BE2C (cell line): ENCODE measurements at regions not wholly inside any gene's neighbourhood (a gene's known extent, or its start where the extent isn't known, plus 50 kb on each side); places are given as distances from the start of the nearest gene placed in this dataset.

Experiments used
- DNase-seq: peaks from one replicate; pipeline ENCODE4 v3.0.0-alpha.2; 2020
- H3K27me3 ChIP-seq: fragments of 250-450 bp; sonication (Bioruptor Pico); 2 replicates; pipeline ENCODE4 v1.5.1; 2020; ENCODE audit warnings: mild to moderate bottlenecking
- H3K36me3 ChIP-seq: fragments of 250-450 bp; sonication (Bioruptor Pico); 2 replicates; pipeline ENCODE4 v1.5.1; 2020; ENCODE audit warnings: mild to moderate bottlenecking
- H3K4me1 ChIP-seq: fragments of 250-450 bp; sonication (Bioruptor Pico); 2 replicates; pipeline ENCODE4 v1.5.1; 2020
- H3K4me3 ChIP-seq: 2 replicates; pipeline ENCODE4 v1.5.1; 2011; ENCODE audit warnings: low read depth, low read length
- H3K9me3 ChIP-seq: fragments of 250-450 bp; sonication (Bioruptor Pico); 2 replicates; pipeline ENCODE4 v1.5.1; 2020
- CTCF ChIP-seq: IDR thresholded peaks from 2 replicates; pipeline ENCODE4 v1.5.1; 2012; ENCODE audit warnings: mild to moderate bottlenecking, low read depth, low read length

- no peak for DNase-seq
- no peak for TF ChIP-seq CTCF
- Histone ChIP-seq H3K4me1 (no peaks in the 10 kb centered on the region), H3K9me3 (no peaks in the 10 kb centered on the region), H3K4me3 (no peak overlapping the region), H3K36me3 (no peaks in the 10 kb centered on the region), H3K27me3 (no peaks in the 10 kb centered on the region)
Observed at GRCh38 chr12:34203866-34204620, 181.7 kb downstream of the ALG10 start.

GRCh38 chr12:34204830-34205285 is 182.6 kb downstream of the ALG10 start:
- Histone ChIP-seq H3K9me3 (no peaks in the 10 kb centered on the region), H3K4me1 (no peaks in the 10 kb centered on the region), H3K36me3 (no peaks in the 10 kb centered on the region), H3K4me3 (no peak overlapping the region), H3K27me3 (no peaks in the 10 kb centered on the region)
- TF ChIP-seq CTCF = no peak
- no peak for DNase-seq

GRCh38 chr12:34205401-34205800 is 183.1 kb downstream of the ALG10 start:
- H3K27me3 ChIP-seq = no peaks in the 10 kb centered on the region
- H3K9me3 ChIP-seq = no peaks in the 10 kb centered on the region
- H3K4me1 ChIP-seq = no peaks in the 10 kb centered on the region
- no peak for DNase-seq
- no peak for TF ChIP-seq CTCF
- no peak overlapping the region for H3K4me3 ChIP-seq
- no peaks in the 10 kb centered on the region for H3K36me3 ChIP-seq

GRCh38 chr12:34206061-34206785 is 183.9 kb downstream of the ALG10 start:
- Histone ChIP-seq H3K9me3 (no peaks in the 10 kb centered on the region; the same call in 1 of the 2 replicates), H3K36me3 (no peaks in the 10 kb centered on the region), H3K4me3 (no peak overlapping the region), H3K27me3 (no peaks in the 10 kb centered on the region), H3K4me1 (no peaks in the 10 kb centered on the region)
- TF ChIP-seq CTCF = no peak
- DNase-seq = no peak

GRCh38 chr12:34207858-34208257 is 185.6 kb downstream of the ALG10 start:
- Histone ChIP-seq H3K27me3 (no peaks in the 10 kb centered on the region), H3K4me1 (no peaks in the 10 kb centered on the region), H3K9me3 (no peaks in the 10 kb centered on the region; the same call in 1 of the 2 replicates), H3K4me3 (no peak overlapping the region), H3K36me3 (no peaks in the 10 kb centered on the region)
- TF ChIP-seq CTCF = no peak
- DNase-seq = no peak
